ENCODE measurements at regions not wholly inside any gene's neighbourhood (a gene's known extent, or its start where the extent isn't known, plus 50 kb on each side); places are given as distances from the start of the nearest gene placed in this dataset.

DNA sequence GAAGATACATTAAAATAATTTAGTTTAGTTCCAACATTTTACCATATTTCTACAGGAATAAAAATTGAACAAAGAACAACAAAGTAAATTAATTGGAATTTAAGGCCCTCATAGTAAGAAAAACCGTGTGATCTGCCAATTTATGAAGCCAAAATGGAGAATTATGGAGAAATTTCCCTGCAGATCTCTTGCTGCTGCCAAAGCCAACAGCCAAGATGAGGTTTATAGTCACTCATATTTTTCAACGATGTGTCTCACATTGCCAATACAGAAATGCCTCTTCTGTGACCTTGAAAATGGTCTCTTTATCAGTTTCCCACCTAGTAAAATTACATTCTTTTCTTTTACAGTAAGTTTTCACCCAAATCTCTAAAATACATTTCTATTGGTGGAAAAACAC, 317.2 kb upstream of the FIGN start:
- Mint-ChIP-seq H3K9me3 (no peaks in the 10 kb centered on the region), H3K27ac (no peak overlapping the region), H3K27me3 (no peaks in the 10 kb centered on the region), H3K36me3 (ENCODE audit: low read depth) (no peaks in the 10 kb centered on the region), H3K4me1 (ENCODE audit: low read depth) (no peaks in the 10 kb centered on the region), H3K4me3 (no peak overlapping the region)
- H3K27me3 ChIP-seq (ENCODE audit: control insufficient read depth in 1 of 2, insufficient read depth in 2 of 2, low read length in 2 of 2) = no peaks in the 10 kb centered on the region
- DNase-seq (no peak), ATAC-seq (ENCODE audit: poor library complexity) (no peak)
- ChIA-PET CTCF (no interaction called here), POLR2A (no interaction called here)
- intact Hi-C loops (cut with DNase I, micrococcal nuclease) = no loop called here
- H3K4me3 ChIP-seq (ENCODE audit: low read length) = no peak overlapping the region
- H3K36me3 ChIP-seq (ENCODE audit: insufficient read depth, low read length) = no peaks in the 10 kb centered on the region
- H3K4me1 ChIP-seq (ENCODE audit: insufficient read depth, low read length) = no peaks in the 10 kb centered on the region
- no peak overlapping the region for H3K27ac ChIP-seq (ENCODE audit: low read depth in 1 of 2, low read length in 2 of 2)
- H3K9me3 ChIP-seq (ENCODE audit: control insufficient read depth in 1 of 2, insufficient read depth in 1 of 2, low read length in 2 of 2) = peaks cover 0 to 3% of the 10 kb centered on the region in 2 experiments
- TF ChIP-seq, protein P1, sequence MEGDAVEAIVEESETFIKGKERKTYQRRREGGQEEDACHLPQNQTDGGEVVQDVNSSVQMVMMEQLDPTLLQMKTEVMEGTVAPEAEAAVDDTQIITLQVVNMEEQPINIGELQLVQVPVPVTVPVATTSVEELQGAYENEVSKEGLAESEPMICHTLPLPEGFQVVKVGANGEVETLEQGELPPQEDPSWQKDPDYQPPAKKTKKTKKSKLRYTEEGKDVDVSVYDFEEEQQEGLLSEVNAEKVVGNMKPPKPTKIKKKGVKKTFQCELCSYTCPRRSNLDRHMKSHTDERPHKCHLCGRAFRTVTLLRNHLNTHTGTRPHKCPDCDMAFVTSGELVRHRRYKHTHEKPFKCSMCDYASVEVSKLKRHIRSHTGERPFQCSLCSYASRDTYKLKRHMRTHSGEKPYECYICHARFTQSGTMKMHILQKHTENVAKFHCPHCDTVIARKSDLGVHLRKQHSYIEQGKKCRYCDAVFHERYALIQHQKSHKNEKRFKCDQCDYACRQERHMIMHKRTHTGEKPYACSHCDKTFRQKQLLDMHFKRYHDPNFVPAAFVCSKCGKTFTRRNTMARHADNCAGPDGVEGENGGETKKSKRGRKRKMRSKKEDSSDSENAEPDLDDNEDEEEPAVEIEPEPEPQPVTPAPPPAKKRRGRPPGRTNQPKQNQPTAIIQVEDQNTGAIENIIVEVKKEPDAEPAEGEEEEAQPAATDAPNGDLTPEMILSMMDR (IDR thresholded peaks at IDR 0.05) = no peak

DNA sequence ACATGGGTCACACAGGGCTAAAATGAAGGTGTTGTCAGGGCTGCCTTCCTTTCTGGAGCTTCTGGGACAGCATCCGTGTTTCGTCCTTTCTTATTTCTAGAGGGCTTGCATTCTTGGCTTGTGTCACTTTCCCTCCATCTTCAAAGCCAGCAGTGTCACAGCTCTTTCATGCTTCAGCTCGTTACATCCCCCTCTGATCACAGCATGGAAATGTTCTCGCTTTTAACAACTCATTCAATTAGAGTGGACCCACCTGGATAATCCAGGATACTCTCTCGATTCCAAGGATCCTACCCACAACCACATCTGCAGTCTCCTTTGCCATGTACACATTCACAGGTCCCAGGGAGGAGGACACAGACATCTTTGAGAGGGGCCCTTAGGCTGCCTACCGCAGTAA, 316.2 kb upstream of the FIGN start:
- H3K9me3 ChIP-seq (ENCODE audit: control insufficient read depth in 1 of 2, insufficient read depth in 1 of 2, low read length in 2 of 2) = peaks cover 0 to 3% of the 10 kb centered on the region in 2 experiments
- ATAC-seq (ENCODE audit: poor library complexity) (no peak), DNase-seq (no peak)
- Mint-ChIP-seq H3K27me3 (no peaks in the 10 kb centered on the region), H3K36me3 (ENCODE audit: low read depth) (no peaks in the 10 kb centered on the region), H3K4me1 (ENCODE audit: low read depth) (no peaks in the 10 kb centered on the region), H3K27ac (no peak overlapping the region), H3K9me3 (no peaks in the 10 kb centered on the region), H3K4me3 (no peak overlapping the region)
- intact Hi-C loops (cut with DNase I, micrococcal nuclease) = no loop called here
- CTCF ChIA-PET = no interaction called here
- no peaks in the 10 kb centered on the region for H3K4me1 ChIP-seq (ENCODE audit: insufficient read depth, low read length)
- H3K27ac ChIP-seq (ENCODE audit: low read depth in 1 of 2, low read length in 2 of 2) = no peak overlapping the region
- no peaks in the 10 kb centered on the region for H3K36me3 ChIP-seq (ENCODE audit: insufficient read depth, low read length)
- TF ChIP-seq, protein P1 (IDR thresholded peaks at IDR 0.05) = no peak
- POLR2A ChIA-PET = no interaction called here
- H3K27me3 ChIP-seq (ENCODE audit: control insufficient read depth in 1 of 2, insufficient read depth in 2 of 2, low read length in 2 of 2) = no peaks in the 10 kb centered on the region
- no peak overlapping the region for H3K4me3 ChIP-seq (ENCODE audit: low read length)

DNA sequence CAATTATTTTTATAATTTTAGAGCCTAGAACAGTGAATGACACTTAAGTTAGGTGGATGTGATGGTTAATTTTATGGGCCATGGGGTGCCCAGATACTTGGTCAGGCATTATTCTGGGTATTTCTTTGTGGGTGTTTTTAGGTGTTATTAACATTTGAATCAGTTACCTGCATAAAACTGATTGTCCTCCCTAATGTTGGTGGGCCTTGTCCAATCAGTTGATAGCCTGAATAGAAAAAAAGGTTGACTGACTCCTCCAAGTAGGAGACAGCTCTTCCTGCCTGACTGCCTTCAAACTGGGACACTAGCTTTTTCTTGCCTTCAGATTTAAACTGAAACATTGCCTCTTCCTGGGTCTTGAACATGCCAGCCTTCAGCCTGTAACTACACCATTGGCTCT, 312.9 kb upstream of the FIGN start:
- no peaks in the 10 kb centered on the region for H3K4me1 Mint-ChIP-seq (ENCODE audit: low read depth)
- Histone ChIP-seq H3K27ac (ENCODE audit: low read depth in 1 of 2, low read length in 2 of 2) (no peak overlapping the region), H3K4me1 (ENCODE audit: insufficient read depth, low read length) (no peaks in the 10 kb centered on the region), H3K36me3 (ENCODE audit: insufficient read depth, low read length) (no peaks in the 10 kb centered on the region), H3K4me3 (ENCODE audit: low read length) (no peak overlapping the region), H3K9me3 (ENCODE audit: control insufficient read depth in 1 of 2, insufficient read depth in 1 of 2, low read length in 2 of 2) (peaks cover 0 to 3% of the 10 kb centered on the region in 2 experiments), H3K27me3 (ENCODE audit: control insufficient read depth in 1 of 2, insufficient read depth in 2 of 2, low read length in 2 of 2) (no peaks in the 10 kb centered on the region)
- H3K9me3 Mint-ChIP-seq = no peaks in the 10 kb centered on the region
- CTCF ChIA-PET = no interaction called here
- no peak overlapping the region for H3K4me3 Mint-ChIP-seq
- ATAC-seq (ENCODE audit: poor library complexity) = no peak
- no peak overlapping the region for H3K27ac Mint-ChIP-seq
- POLR2A ChIA-PET = no interaction called here
- intact Hi-C loops (cut with DNase I, micrococcal nuclease) = no loop called here
- H3K27me3 Mint-ChIP-seq = no peaks in the 10 kb centered on the region
- DNase-seq = no peak
- no peaks in the 10 kb centered on the region for H3K36me3 Mint-ChIP-seq (ENCODE audit: low read depth)
- TF ChIP-seq, protein P1 (IDR thresholded peaks at IDR 0.05) = no peak
